ENCODE measurements at regions not wholly inside any gene's neighbourhood (a gene's known extent, or its start where the extent isn't known, plus 50 kb on each side); places are given as distances from the start of the nearest gene placed in this dataset.

- no peak for TF ChIP-seq TAF1 (IDR thresholded peaks at IDR 0.05; ENCODE audit: borderline replicate concordance, low read depth, low read length)
- TF ChIP-seq POLR2A (IDR thresholded peaks at IDR 0.05; ENCODE audit: low read depth, low read length) = no peak
- no peak for TF ChIP-seq POLR2AphosphoS5 (IDR thresholded peaks at IDR 0.05; ENCODE audit: low read depth, low read length)
These were observed 782.3 kb downstream of the AMY1C start for GRCh38 chr1:104531990-104532389.
